ENCODE measurements at regions not wholly inside any gene's neighbourhood (a gene's known extent, or its start where the extent isn't known, plus 50 kb on each side); places are given as distances from the start of the nearest gene placed in this dataset.

- TF ChIP-seq ZNF462 (CRISPR knock-in tag; IDR thresholded peaks at IDR 0.05) (no peak), JUNB (IDR thresholded peaks at IDR 0.05; ENCODE audit: unreplicated experiment) (no peak), EZH2phosphoT487 (IDR thresholded peaks at IDR 0.05; ENCODE audit: unreplicated experiment) (no peak), STAT1 (IDR thresholded peaks at IDR 0.05; ENCODE audit: unreplicated experiment) (no peak), ZNF331 (CRISPR knock-in tag; IDR thresholded peaks at IDR 0.05; ENCODE audit: low read depth) (no peak), ZNF114 (CRISPR knock-in tag; IDR thresholded peaks at IDR 0.05) (no peak), ETS1 (IDR thresholded peaks at IDR 0.05) (no peak), CREB1 (CRISPR knock-in tag; IDR thresholded peaks at IDR 0.05; ENCODE audit: low read depth) (no peak), POLR2AphosphoS5 (IDR thresholded peaks at IDR 0.05; ENCODE audit: low read depth) (no peak)
Measured at GRCh38 chr4:100069207-100069606, 119.1 kb upstream of the H2AZ1 start (continued).

- Histone ChIP-seq H3K27me3 (ENCODE audit: insufficient read depth) (no peaks in the 10 kb centered on the region), H3K4me1 (ENCODE audit: insufficient read depth) (no peaks in the 10 kb centered on the region), H3K36me3 (ENCODE audit: insufficient read depth) (no peaks in the 10 kb centered on the region), H3K27ac (ENCODE audit: low read depth) (no peak overlapping the region), H3K4me3 (no peak overlapping the region), H4K20me1 (replicated peaks; ENCODE audit: insufficient read depth) (no peaks in the 10 kb centered on the region), H3K9me2 (ENCODE audit: insufficient read depth) (no peaks in the 10 kb centered on the region; the same call in 1 of the 2 replicates), H2AFZ (no peak overlapping the region), H3F3A (replicated peaks; ENCODE audit: low read depth) (no peaks in the 10 kb centered on the region), H3K4me2 (no peak overlapping the region), H3K79me2 (replicated peaks; ENCODE audit: insufficient read depth) (no peaks in the 10 kb centered on the region)
- no peak overlapping the region for H3K27ac Mint-ChIP-seq
- no peaks in the 10 kb centered on the region for H3K36me3 Mint-ChIP-seq (ENCODE audit: low read depth)
- DNase-seq (ENCODE audit: low spot score) (no peak), ATAC-seq (no peak)
- H3K4me3 Mint-ChIP-seq = no peak overlapping the region
- no peaks in the 10 kb centered on the region for H3K9me3 Mint-ChIP-seq
- no peaks in the 10 kb centered on the region for H3K4me1 Mint-ChIP-seq
- TF ChIP-seq STAT1 (IDR thresholded peaks at IDR 0.05; ENCODE audit: unreplicated experiment) = no peak
- no peaks in the 10 kb centered on the region for H3K27me3 Mint-ChIP-seq (ENCODE audit: insufficient read depth, low read depth, poor library complexity)
Measured at GRCh38 chr4:100067255-100067654, 117.2 kb upstream of the H2AZ1 start.

Measured in GM23338 (cell line).